ENCODE measurements at regions not wholly inside any gene's neighbourhood (a gene's known extent, or its start where the extent isn't known, plus 50 kb on each side); places are given as distances from the start of the nearest gene placed in this dataset.

GRCh38 chrX:138127314-138127713 lies 561.4 kb downstream of the ZIC3 start:
- 11% methylated on average over 8 of the region's 8 CpGs for WGBS (ENCODE audit: missing lambda C conversion rate)
- ATAC-seq: no peak
- H3K4me3 ChIP-seq: no peak overlapping the region
- no peaks in the 10 kb centered on the region for H3K4me1 ChIP-seq
- DNase-seq (ENCODE audit: low read depth in 1 of 2, low spot score in 1 of 2): no peak
- H3K4me2 ChIP-seq: no peak overlapping the region
- no peaks in the 10 kb centered on the region for H3K9me3 ChIP-seq
- no peak overlapping the region for H3K27ac ChIP-seq
- ChIA-PET CTCF (interaction anchor here (1.0 to 3.1 kb wide), 2 partner anchors 12 to 632 kb away, joined by 3 to 17 read pairs; no protein-coding TSS in a partner anchor), POLR2A (no interaction called here)
- FAIRE-seq: no peak
- TF ChIP-seq BCL3 (IDR thresholded peaks at IDR 0.05): no peak
- no peak for TF ChIP-seq CEBPB (IDR thresholded peaks at IDR 0.05)
- TF ChIP-seq HES2 (IDR thresholded peaks at IDR 0.05): no peak
- no peak for TF ChIP-seq ZFP36 (IDR thresholded peaks at IDR 0.05; ENCODE audit: borderline replicate concordance, partially characterized antibody)
- no peak for TF ChIP-seq SMC3 (IDR thresholded peaks at IDR 0.05)
- no peak for TF ChIP-seq EHMT2 (IDR thresholded peaks at IDR 0.05; ENCODE audit: low read depth)
- TF ChIP-seq MAX (IDR thresholded peaks at IDR 0.05): no peak
- no peak for TF ChIP-seq KDM5A (IDR thresholded peaks at IDR 0.05)
- no peak for TF ChIP-seq HOXB13 (CRISPR knock-in tag; IDR thresholded peaks at IDR 0.05; ENCODE audit: low read depth)
- no peak for TF ChIP-seq MYC (IDR thresholded peaks at IDR 0.05; ENCODE audit: borderline replicate concordance, low read length)
- TF ChIP-seq JUNB (IDR thresholded peaks at IDR 0.05): no peak
- TF ChIP-seq PHF8 (IDR thresholded peaks at IDR 0.05; ENCODE audit: borderline replicate concordance, low read depth): no peak
- no peak for TF ChIP-seq EP300 (IDR thresholded peaks at IDR 0.05)
- TF ChIP-seq CBX2 (IDR thresholded peaks at IDR 0.05; ENCODE audit: borderline replicate concordance, low read depth): no peak
- no peak for TF ChIP-seq USF2 (IDR thresholded peaks at IDR 0.05)
- TF ChIP-seq RNF2 (IDR thresholded peaks at IDR 0.05; ENCODE audit: borderline replicate concordance, low read depth): no peak

- no peak overlapping the region for H3K27ac ChIP-seq
- H3K9me3 ChIP-seq: no peaks in the 10 kb centered on the region
- FAIRE-seq (peak; percentile 43), DNase-seq (ENCODE audit: low read depth in 1 of 2, low spot score in 1 of 2) (peak; percentile 5 to 39), ATAC-seq (peak; percentile 62 to 90; a peak in 5 of 6 replicates)
- no peak overlapping the region for H3K4me3 ChIP-seq
- TF ChIP-seq HDAC2 (IDR thresholded peaks at IDR 0.05): no peak
- TF ChIP-seq RAD21 (conservative IDR thresholded peaks at IDR 0.05 in 1 of 2, IDR thresholded peaks at IDR 0.05 in 1 of 2): peak; percentile 19 to 46; a peak in 2 of 5 replicates
- TF ChIP-seq CTCF (IDR thresholded peaks at IDR 0.05): peak; percentile 42
- no peaks in the 10 kb centered on the region for H3K4me1 ChIP-seq
- 1% methylated on average over 7 of the region's 8 CpGs for WGBS (ENCODE audit: missing lambda C conversion rate)
- ChIA-PET CTCF (interaction anchor here (0.9 to 3.1 kb wide), 3 partner anchors 11 to 631 kb away, joined by 3 to 17 read pairs (median 4); no protein-coding TSS in a partner anchor), POLR2A (no interaction called here)
- no peak overlapping the region for H3K4me2 ChIP-seq
These were observed 562.2 kb downstream of the ZIC3 start for GRCh38 chrX:138128027-138128671.

GRCh38 chrX:138150709-138151108 lies 560.8 kb downstream of the FGF13 start:
- no peak for FAIRE-seq
- Histone ChIP-seq H3K4me2 (no peak overlapping the region), H3K27ac (no peak overlapping the region), H3K4me3 (no peak overlapping the region), H3K9me3 (no peaks in the 10 kb centered on the region), H3K4me1 (no peaks in the 10 kb centered on the region)
- ATAC-seq: no peak
- WGBS (ENCODE audit: missing lambda C conversion rate): 0% methylated on average over 2 of the region's 2 CpGs
- DNase-seq (ENCODE audit: low read depth in 1 of 2, low spot score in 1 of 2): no peak
- ChIA-PET POLR2A (no interaction called here), CTCF (no interaction called here)
- TF ChIP-seq TFCP2L1 (CRISPR knock-in tag; IDR thresholded peaks at IDR 0.05) (no peak), CHD2 (IDR thresholded peaks at IDR 0.05; ENCODE audit: low read length, partially characterized antibody) (no peak), USF2 (IDR thresholded peaks at IDR 0.05) (no peak), HMGXB4 (CRISPR knock-in tag; IDR thresholded peaks at IDR 0.05; ENCODE audit: borderline replicate concordance) (no peak), MYC (IDR thresholded peaks at IDR 0.05; ENCODE audit: borderline replicate concordance, low read length) (no peak), TP53 (CRISPR knock-in tag; IDR thresholded peaks at IDR 0.05) (no peak), HES2 (IDR thresholded peaks at IDR 0.05) (no peak), FOXS1 (CRISPR knock-in tag; IDR thresholded peaks at IDR 0.05) (no peak), RFX5 (IDR thresholded peaks at IDR 0.05) (no peak), HOXB13 (CRISPR knock-in tag; IDR thresholded peaks at IDR 0.05; ENCODE audit: low read depth) (no peak), MAFK (IDR thresholded peaks at IDR 0.05; ENCODE audit: partially characterized antibody) (no peak), RAD21 (conservative IDR thresholded peaks at IDR 0.05 in 1 of 2, IDR thresholded peaks at IDR 0.05 in 1 of 2) (no peak)

All from A549 (cell line).